Activated T-helper 2 cell treated with anti-CD3 and anti-CD28 coated beads, Interferon-gamma antibody, Interleukin-2, Interleukin-4, amounts not matched to agents 10 μg/mL and 5 μg/mL and 100 μg/mL, durations not matched to agents 14 hours and 24 hours and 36 hours (primary cell): ENCODE measurements at regions not wholly inside any gene's neighbourhood (a gene's known extent, or its start where the extent isn't known, plus 50 kb on each side); places are given as distances from the start of the nearest gene placed in this dataset.

Experiments
- DNase-seq: peaks from one replicate; pipeline ENCODE4 v3.0.0; 2021; ENCODE audit warnings: low spot score
- H3K27ac Mint-ChIP-seq: one replicate; pipeline ENCODE4 v1.8.0; 2021; ENCODE audit warnings: mixed read lengths
- H3K27me3 Mint-ChIP-seq: one replicate; pipeline ENCODE4 v1.8.0; 2021; ENCODE audit warnings: low read depth, mixed read lengths
- H3K36me3 Mint-ChIP-seq: one replicate; pipeline ENCODE4 v1.8.0; 2021; ENCODE audit warnings: low read depth, mixed read lengths
- H3K4me1 Mint-ChIP-seq: one replicate; pipeline ENCODE4 v1.8.0; 2021; ENCODE audit warnings: low read depth, mixed read lengths
- H3K4me3 Mint-ChIP-seq: one replicate; pipeline ENCODE4 v1.8.0; 2021; ENCODE audit warnings: low read depth, mild to moderate bottlenecking, moderate library complexity, mixed read lengths
- H3K9me3 Mint-ChIP-seq: one replicate; pipeline ENCODE4 v1.8.0; 2021; ENCODE audit warnings: mixed read lengths
- intact Hi-C: fragments of 100-400 bp; cut with micrococcal nuclease; formaldehyde crosslinking; loops from one replicate; pipeline ENCODE4 v1.15.1; 2023

GRCh38 chr13:107830804-107831203 lies 384.5 kb downstream of the LIG4 start:
- DNase-seq, result no peak
- Mint-ChIP-seq H3K4me1 (no peaks in the 10 kb centered on the region), H3K27ac (no peak overlapping the region), H3K9me3 (peaks cover 11% of the 10 kb centered on the region), H3K4me3 (no peak overlapping the region), H3K27me3 (no peaks in the 10 kb centered on the region), H3K36me3 (no peaks in the 10 kb centered on the region)
- intact Hi-C loops, result no loop called here

GRCh38 chr13:107827840-107828549 lies 387.3 kb downstream of the LIG4 start:
- H3K27me3 Mint-ChIP-seq, result no peaks in the 10 kb centered on the region
- H3K4me1 Mint-ChIP-seq, result no peaks in the 10 kb centered on the region
- no peak overlapping the region for H3K4me3 Mint-ChIP-seq
- H3K36me3 Mint-ChIP-seq, result no peaks in the 10 kb centered on the region
- intact Hi-C loops, result no loop called here
- H3K9me3 Mint-ChIP-seq, result peaks cover 11% of the 10 kb centered on the region
- no peak overlapping the region for H3K27ac Mint-ChIP-seq
- DNase-seq, result no peak

DNA sequence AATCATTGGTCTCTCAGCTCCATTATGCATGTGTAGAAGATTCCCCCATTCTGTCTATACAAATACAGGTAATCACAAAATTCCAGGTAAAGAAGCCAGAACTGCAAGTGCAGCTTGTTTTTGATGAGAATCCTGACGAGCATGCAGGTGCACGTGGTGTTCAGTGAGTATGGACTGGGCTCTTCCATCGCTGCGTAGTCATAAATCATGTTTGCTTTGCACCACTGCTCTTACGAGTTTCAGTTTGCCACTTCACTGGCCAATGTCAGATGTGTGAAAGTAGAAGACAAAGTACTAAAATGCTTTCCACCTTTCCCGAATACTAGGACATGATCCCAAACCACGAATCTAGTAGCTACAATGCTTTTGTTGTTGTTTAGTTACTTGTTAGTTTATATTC lies 390.7 kb downstream of the LIG4 start:
- Mint-ChIP-seq H3K27me3 (no peaks in the 10 kb centered on the region), H3K4me1 (no peaks in the 10 kb centered on the region), H3K36me3 (no peaks in the 10 kb centered on the region), H3K4me3 (no peak overlapping the region), H3K27ac (no peak overlapping the region), H3K9me3 (peaks cover 5% of the 10 kb centered on the region)
- no peak for DNase-seq
- intact Hi-C loops, result no loop called here

DNA sequence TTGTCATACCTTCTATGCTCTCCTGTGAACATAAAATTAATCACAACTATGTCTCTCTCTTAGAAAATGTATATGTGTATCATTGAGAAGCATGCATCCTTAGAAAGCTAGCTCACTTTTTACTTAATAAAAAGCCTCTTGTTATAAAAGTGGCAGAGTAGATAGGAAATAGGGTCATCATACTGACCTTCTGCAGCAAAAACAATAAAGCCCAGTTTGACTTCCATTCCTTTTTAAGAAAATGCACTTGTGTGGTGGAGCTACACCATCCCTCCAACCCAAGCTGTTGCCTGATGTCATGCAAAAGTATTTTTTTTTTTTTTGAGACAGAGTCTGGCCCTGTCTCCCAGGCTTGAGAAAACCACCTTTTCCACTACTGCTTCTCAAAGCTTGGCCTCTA lies 393.3 kb downstream of the LIG4 start:
- Mint-ChIP-seq H3K27ac (no peak overlapping the region), H3K36me3 (no peaks in the 10 kb centered on the region), H3K4me1 (no peaks in the 10 kb centered on the region), H3K27me3 (no peaks in the 10 kb centered on the region), H3K4me3 (no peak overlapping the region), H3K9me3 (no peaks in the 10 kb centered on the region)
- no peak for DNase-seq
- intact Hi-C loops, result no loop called here

GRCh38 chr13:107821492-107821891 lies 393.8 kb downstream of the LIG4 start:
- Mint-ChIP-seq H3K4me3 (no peak overlapping the region), H3K27ac (no peak overlapping the region), H3K9me3 (no peaks in the 10 kb centered on the region), H3K27me3 (no peaks in the 10 kb centered on the region), H3K36me3 (no peaks in the 10 kb centered on the region), H3K4me1 (no peaks in the 10 kb centered on the region)
- DNase-seq, result no peak
- intact Hi-C loops, result no loop called here

DNA sequence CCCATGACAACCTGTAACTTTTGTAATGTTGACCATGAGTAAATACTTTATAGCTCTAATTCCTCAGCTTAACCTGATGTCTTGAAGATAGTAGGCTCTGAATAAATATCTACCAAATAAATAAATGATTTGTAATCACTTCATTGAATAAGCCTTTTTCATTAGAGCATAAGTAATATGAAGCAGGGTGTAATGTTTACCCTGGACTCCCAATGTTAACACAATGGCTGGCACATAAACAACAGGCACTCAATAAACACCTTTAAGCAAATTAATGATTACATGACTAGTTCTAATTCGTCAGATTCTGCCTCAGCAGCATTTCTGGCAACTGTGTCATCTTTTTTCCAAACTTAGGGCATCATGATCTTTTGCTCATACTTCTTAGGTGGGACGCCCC lies 396.3 kb downstream of the LIG4 start:
- Mint-ChIP-seq H3K9me3 (no peaks in the 10 kb centered on the region), H3K27me3 (no peaks in the 10 kb centered on the region), H3K4me1 (no peaks in the 10 kb centered on the region), H3K4me3 (no peak overlapping the region), H3K36me3 (no peaks in the 10 kb centered on the region), H3K27ac (no peak overlapping the region)
- intact Hi-C loops, result no loop called here
- DNase-seq, result no peak

GRCh38 chr13:107817647-107818287 lies 397.6 kb downstream of the LIG4 start:
- Mint-ChIP-seq H3K4me3 (no peak overlapping the region), H3K27ac (no peak overlapping the region), H3K27me3 (no peaks in the 10 kb centered on the region), H3K4me1 (no peaks in the 10 kb centered on the region), H3K9me3 (no peaks in the 10 kb centered on the region), H3K36me3 (no peaks in the 10 kb centered on the region)
- intact Hi-C loops, result no loop called here
- no peak for DNase-seq

DNA sequence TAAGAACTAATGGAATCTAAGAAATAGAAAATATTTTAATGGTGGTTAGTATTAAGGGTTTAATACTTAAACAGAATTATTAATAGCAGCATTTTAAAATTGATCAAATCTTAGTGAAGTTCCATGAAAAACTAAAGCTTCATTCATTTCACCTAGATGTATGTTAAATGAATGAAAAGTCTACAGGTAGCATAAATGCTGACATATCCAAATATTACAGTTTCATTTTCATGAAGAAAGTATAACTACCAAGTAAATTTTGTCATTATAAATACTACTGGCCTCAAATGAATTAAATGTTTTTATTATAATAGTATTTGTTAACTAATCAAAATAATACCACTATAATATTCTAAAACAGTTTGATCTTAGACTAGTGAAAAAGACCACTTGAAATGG lies 403.3 kb downstream of the LIG4 start:
- H3K4me1 Mint-ChIP-seq, result no peaks in the 10 kb centered on the region
- intact Hi-C loops, result no loop called here
- no peak overlapping the region for H3K27ac Mint-ChIP-seq
- H3K9me3 Mint-ChIP-seq, result no peaks in the 10 kb centered on the region
- H3K4me3 Mint-ChIP-seq, result no peak overlapping the region
- no peaks in the 10 kb centered on the region for H3K27me3 Mint-ChIP-seq
- DNase-seq, result no peak
- H3K36me3 Mint-ChIP-seq, result no peaks in the 10 kb centered on the region

- Mint-ChIP-seq H3K36me3 (no peaks in the 10 kb centered on the region), H3K4me3 (no peak overlapping the region), H3K27ac (no peak overlapping the region), H3K27me3 (no peaks in the 10 kb centered on the region), H3K4me1 (no peaks in the 10 kb centered on the region), H3K9me3 (no peaks in the 10 kb centered on the region)
- no peak for DNase-seq
- intact Hi-C loops, result no loop called here
These were observed 403.9 kb downstream of the LIG4 start for GRCh38 chr13:107811233-107812013.

DNA sequence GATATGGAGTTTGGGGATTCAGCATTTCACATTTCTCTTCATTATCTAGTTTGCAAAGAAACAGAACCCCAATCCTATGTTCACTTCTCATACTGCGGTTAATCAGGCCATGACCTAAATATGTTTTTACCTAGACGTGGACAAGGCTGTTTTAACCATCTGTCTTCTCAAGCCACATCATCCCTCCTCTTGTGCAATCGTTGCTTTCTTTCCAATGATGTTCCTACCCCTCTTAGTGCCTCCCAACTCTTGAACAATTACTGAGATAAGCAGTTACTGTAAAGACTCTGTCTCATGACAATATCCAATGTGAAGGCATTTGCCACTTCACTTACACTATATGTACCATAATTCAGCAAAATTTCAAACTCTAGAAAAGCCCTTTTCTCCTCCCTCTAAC lies 406.2 kb downstream of the LIG4 start:
- no peaks in the 10 kb centered on the region for H3K27me3 Mint-ChIP-seq
- intact Hi-C loops, result no loop called here
- no peak overlapping the region for H3K4me3 Mint-ChIP-seq
- H3K36me3 Mint-ChIP-seq, result no peaks in the 10 kb centered on the region
- H3K27ac Mint-ChIP-seq, result no peak overlapping the region
- no peaks in the 10 kb centered on the region for H3K9me3 Mint-ChIP-seq
- DNase-seq, result no peak
- H3K4me1 Mint-ChIP-seq, result no peaks in the 10 kb centered on the region

DNA sequence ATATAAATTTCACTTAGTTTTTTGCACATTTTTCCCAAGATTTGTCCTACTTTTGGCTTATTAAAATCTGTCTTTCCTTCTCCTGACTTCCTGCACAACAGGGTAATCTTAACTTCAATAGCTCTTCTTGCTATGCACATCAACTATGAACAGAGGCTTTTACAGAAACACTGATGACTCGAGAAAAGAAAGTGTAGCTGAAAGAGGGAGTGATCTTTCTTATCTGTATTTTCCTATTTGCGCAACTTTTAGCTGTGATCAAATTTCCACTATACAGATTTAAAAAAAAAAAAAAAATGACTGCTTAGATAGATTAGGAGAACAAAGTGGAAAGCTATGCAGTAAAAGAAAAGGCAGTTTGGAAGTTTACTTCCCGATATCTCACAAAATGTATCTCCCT lies 406.9 kb downstream of the LIG4 start:
- H3K27me3 Mint-ChIP-seq, result no peaks in the 10 kb centered on the region
- no peak overlapping the region for H3K4me3 Mint-ChIP-seq
- H3K27ac Mint-ChIP-seq, result no peak overlapping the region
- DNase-seq, result no peak
- no peaks in the 10 kb centered on the region for H3K36me3 Mint-ChIP-seq
- H3K9me3 Mint-ChIP-seq, result no peaks in the 10 kb centered on the region
- intact Hi-C loops, result no loop called here
- H3K4me1 Mint-ChIP-seq, result no peaks in the 10 kb centered on the region

GRCh38 chr13:107807306-107808073 lies 407.8 kb downstream of the LIG4 start:
- intact Hi-C loops, result no loop called here
- H3K36me3 Mint-ChIP-seq, result no peaks in the 10 kb centered on the region
- DNase-seq, result no peak
- H3K4me1 Mint-ChIP-seq, result no peaks in the 10 kb centered on the region
- no peaks in the 10 kb centered on the region for H3K27me3 Mint-ChIP-seq
- no peaks in the 10 kb centered on the region for H3K9me3 Mint-ChIP-seq
- H3K27ac Mint-ChIP-seq, result no peak overlapping the region
- H3K4me3 Mint-ChIP-seq, result no peak overlapping the region

GRCh38 chr13:107806726-107807125 lies 408.6 kb downstream of the LIG4 start:
- no peak overlapping the region for H3K27ac Mint-ChIP-seq
- no peaks in the 10 kb centered on the region for H3K27me3 Mint-ChIP-seq
- H3K9me3 Mint-ChIP-seq, result no peaks in the 10 kb centered on the region
- H3K36me3 Mint-ChIP-seq, result no peaks in the 10 kb centered on the region
- H3K4me3 Mint-ChIP-seq, result no peak overlapping the region
- intact Hi-C loops, result no loop called here
- H3K4me1 Mint-ChIP-seq, result no peaks in the 10 kb centered on the region
- DNase-seq, result no peak
